DND-41 (cell line): ENCODE measurements at regions not wholly inside any gene's neighbourhood (a gene's known extent, or its start where the extent isn't known, plus 50 kb on each side); places are given as distances from the start of the nearest gene placed in this dataset.

ENCODE experiments used
- ATAC-seq: fragments of 200-7000 bp; cut with Tn5 transposase; 3 replicates; pipeline ENCODE4 v1.9.1; 2021; ENCODE audit warnings: low read depth; ENCODE audit not compliant: insufficient read depth
- DNase-seq: peaks from one replicate; pipeline ENCODE4 v3.0.0-alpha.2; 2020
- H2AFZ ChIP-seq: 2 replicates; pipeline ENCODE4 v1.6.0; 2012; ENCODE audit warnings: low read depth, low read length
- H3K27ac ChIP-seq: 2 replicates; pipeline ENCODE4 v1.5.1; 2012; ENCODE audit warnings: low read length, inconsistent platforms
- H3K27me3 ChIP-seq: fragments of 200-600 bp; sonication (generic); 2 replicates; pipeline ENCODE4 v1.6.0; 2012; ENCODE audit warnings: low read length, mild to moderate bottlenecking, inconsistent platforms; ENCODE audit not compliant: insufficient read depth, poor library complexity
- H3K36me3 ChIP-seq: 2 replicates; pipeline ENCODE4 v1.5.1; 2012; ENCODE audit warnings: low read length, inconsistent platforms; ENCODE audit not compliant: insufficient read depth
- H3K4me1 ChIP-seq: 2 replicates; pipeline ENCODE4 v1.5.1; 2012; ENCODE audit warnings: mild to moderate bottlenecking, low read length; ENCODE audit not compliant: insufficient read depth
- H3K4me2 ChIP-seq: 2 replicates; pipeline ENCODE4 v1.6.0; 2012; ENCODE audit warnings: mild to moderate bottlenecking, moderate library complexity, low read length, inconsistent platforms; ENCODE audit not compliant: insufficient read depth
- H3K4me3 ChIP-seq, 2 experiments: fragments of 200-600 bp in 1 of 2; shearing (Covaris generic) in 1 of 2; 2 replicates each; pipeline ENCODE4 v1.5.1; 2012 to 2016; ENCODE audit warnings: inconsistent platforms in 2 of 2, low read length in 2 of 2, mild to moderate bottlenecking in 2 of 2, low read depth in 1 of 2, moderate library complexity in 1 of 2
- H3K79me2 ChIP-seq: 2 replicates; pipeline ENCODE4 v1.6.0; 2012; ENCODE audit warnings: low read length, inconsistent platforms; ENCODE audit not compliant: insufficient read depth
- H3K9ac ChIP-seq: 2 replicates; pipeline ENCODE4 v1.6.0; 2012; ENCODE audit warnings: low read depth, mild to moderate bottlenecking, inconsistent platforms, low read length, moderate library complexity
- H3K9me3 ChIP-seq: 2 replicates; pipeline ENCODE4 v1.5.1; 2012; ENCODE audit warnings: low read length, moderate library complexity, mild to moderate bottlenecking, inconsistent platforms; ENCODE audit not compliant: insufficient read depth, severe bottlenecking
- H4K20me1 ChIP-seq: 2 replicates; pipeline ENCODE4 v1.6.0; 2012; ENCODE audit warnings: low read length; ENCODE audit not compliant: insufficient read depth
- EZH2 ChIP-seq: IDR thresholded peaks from 3 replicates; pipeline ENCODE4 v1.6.1; 2012; ENCODE audit warnings: borderline replicate concordance, low read depth, mild to moderate bottlenecking, moderate library complexity, low read length, inconsistent platforms; ENCODE audit not compliant: severe bottlenecking
- TF ChIP-seq, protein P1 (sequence below): IDR thresholded peaks from 2 replicates; pipeline ENCODE4 v1.5.1; 2012; ENCODE audit warnings: borderline replicate concordance, low read length, moderate library complexity, mild to moderate bottlenecking; ENCODE audit not compliant: poor library complexity, severe bottlenecking; ENCODE audit errors: extremely low read depth

DNA sequence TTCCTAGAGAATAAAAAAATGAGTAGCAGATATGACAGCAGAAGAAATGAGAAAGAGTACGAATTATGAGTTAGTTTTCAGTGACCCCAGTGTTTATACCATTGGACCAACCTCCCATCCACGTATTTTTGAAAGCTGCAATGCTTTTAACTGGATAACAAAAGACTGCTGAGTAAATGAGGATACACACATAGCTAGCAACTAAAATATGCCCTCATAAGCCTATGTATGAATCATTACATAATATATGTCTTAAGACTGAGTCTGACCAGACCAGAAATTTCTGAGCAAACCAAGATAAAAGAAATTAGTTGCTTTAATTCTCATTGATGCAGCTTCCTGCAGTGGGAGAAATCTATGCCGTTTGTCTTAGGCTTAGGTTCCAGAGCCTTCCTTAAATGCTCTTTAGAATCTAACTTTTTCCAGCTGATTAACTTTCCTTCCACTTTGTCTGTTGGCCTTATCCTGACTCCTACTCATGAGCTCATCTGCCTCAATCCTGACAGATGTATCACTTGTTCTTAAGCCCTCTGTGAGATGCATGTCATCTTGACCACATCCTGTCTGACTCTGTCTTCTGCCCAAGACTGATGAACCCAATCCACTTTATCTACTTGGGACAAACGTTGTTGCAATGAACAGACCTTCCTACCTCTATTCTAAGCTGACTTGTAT, 301.4 kb upstream of the AADAT start:
- no peak for TF ChIP-seq EZH2
- TF ChIP-seq, protein P1, sequence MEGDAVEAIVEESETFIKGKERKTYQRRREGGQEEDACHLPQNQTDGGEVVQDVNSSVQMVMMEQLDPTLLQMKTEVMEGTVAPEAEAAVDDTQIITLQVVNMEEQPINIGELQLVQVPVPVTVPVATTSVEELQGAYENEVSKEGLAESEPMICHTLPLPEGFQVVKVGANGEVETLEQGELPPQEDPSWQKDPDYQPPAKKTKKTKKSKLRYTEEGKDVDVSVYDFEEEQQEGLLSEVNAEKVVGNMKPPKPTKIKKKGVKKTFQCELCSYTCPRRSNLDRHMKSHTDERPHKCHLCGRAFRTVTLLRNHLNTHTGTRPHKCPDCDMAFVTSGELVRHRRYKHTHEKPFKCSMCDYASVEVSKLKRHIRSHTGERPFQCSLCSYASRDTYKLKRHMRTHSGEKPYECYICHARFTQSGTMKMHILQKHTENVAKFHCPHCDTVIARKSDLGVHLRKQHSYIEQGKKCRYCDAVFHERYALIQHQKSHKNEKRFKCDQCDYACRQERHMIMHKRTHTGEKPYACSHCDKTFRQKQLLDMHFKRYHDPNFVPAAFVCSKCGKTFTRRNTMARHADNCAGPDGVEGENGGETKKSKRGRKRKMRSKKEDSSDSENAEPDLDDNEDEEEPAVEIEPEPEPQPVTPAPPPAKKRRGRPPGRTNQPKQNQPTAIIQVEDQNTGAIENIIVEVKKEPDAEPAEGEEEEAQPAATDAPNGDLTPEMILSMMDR, result no peak
- Histone ChIP-seq H3K4me2 (no peak overlapping the region), H3K4me3 (no peak overlapping the region), H3K27me3 (no peaks in the 10 kb centered on the region), H2AFZ (no peak overlapping the region), H3K9ac (no peak overlapping the region), H4K20me1 (no peaks in the 10 kb centered on the region), H3K36me3 (no peaks in the 10 kb centered on the region), H3K79me2 (no peaks in the 10 kb centered on the region), H3K4me1 (no peaks in the 10 kb centered on the region), H3K9me3 (no peaks in the 10 kb centered on the region), H3K27ac (no peak overlapping the region)
- DNase-seq (no peak), ATAC-seq (no peak)

DNA sequence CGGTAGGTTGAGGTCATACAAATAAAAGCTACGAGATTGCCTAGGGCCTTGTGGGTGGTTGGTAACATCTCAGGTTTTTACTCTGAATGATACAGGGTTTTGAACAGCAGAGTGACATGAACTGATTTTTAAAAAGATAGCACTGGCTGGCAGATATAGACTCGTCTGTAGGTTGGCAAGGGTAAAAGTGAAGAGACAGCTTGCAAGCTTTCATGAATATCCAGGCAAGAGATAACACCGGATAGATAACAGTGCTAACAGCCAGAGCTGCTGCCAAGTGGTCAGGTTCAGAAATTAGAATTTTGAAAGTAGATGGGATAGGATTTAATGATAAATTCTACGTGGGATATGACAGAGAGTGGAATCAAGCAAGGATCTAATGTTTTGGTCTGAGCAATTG, 299.7 kb upstream of the AADAT start:
- no peaks in the 10 kb centered on the region for H3K27me3 ChIP-seq
- DNase-seq, result no peak
- TF ChIP-seq, protein P1, result no peak
- TF ChIP-seq EZH2, result no peak
- H3K79me2 ChIP-seq, result no peaks in the 10 kb centered on the region
- no peak overlapping the region for H3K4me3 ChIP-seq
- H3K9ac ChIP-seq, result no peak overlapping the region
- no peaks in the 10 kb centered on the region for H4K20me1 ChIP-seq
- ATAC-seq, result no peak
- no peaks in the 10 kb centered on the region for H3K36me3 ChIP-seq
- H3K27ac ChIP-seq, result no peak overlapping the region
- no peak overlapping the region for H2AFZ ChIP-seq
- no peaks in the 10 kb centered on the region for H3K9me3 ChIP-seq
- H3K4me1 ChIP-seq, result no peaks in the 10 kb centered on the region
- H3K4me2 ChIP-seq, result no peak overlapping the region

DNA sequence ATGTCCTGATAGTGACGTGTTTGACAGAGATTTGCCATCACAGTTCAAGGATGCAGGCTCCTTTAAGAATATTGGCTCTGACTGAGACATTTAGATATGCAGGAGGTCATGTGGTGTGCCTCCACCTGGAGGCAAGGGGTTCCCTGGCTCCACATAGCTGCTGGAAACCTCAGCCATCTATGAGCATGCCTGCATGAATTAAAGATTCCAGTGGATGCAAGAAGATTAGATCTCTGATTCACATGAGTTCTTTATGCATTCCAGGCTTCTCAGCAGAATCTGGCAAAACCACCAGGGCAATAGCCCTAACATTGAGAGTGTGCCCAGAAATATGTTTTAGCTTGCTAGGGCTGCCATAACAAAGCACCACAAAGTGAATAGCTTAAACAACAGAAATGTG, 298.5 kb upstream of the AADAT start:
- no peak for ATAC-seq
- Histone ChIP-seq H3K9me3 (no peaks in the 10 kb centered on the region), H3K4me3 (no peak overlapping the region), H3K9ac (no peak overlapping the region), H3K36me3 (no peaks in the 10 kb centered on the region), H3K27ac (no peak overlapping the region), H4K20me1 (no peaks in the 10 kb centered on the region), H2AFZ (no peak overlapping the region), H3K4me1 (no peaks in the 10 kb centered on the region), H3K27me3 (no peaks in the 10 kb centered on the region), H3K79me2 (no peaks in the 10 kb centered on the region), H3K4me2 (no peak overlapping the region)
- TF ChIP-seq, protein P1, result no peak
- TF ChIP-seq EZH2, result no peak
- DNase-seq, result no peak
